ENCODE measurements at regions not wholly inside any gene's neighbourhood (a gene's known extent, or its start where the extent isn't known, plus 50 kb on each side); places are given as distances from the start of the nearest gene placed in this dataset.

GRCh38 chr11:134537296-134537695 lies 125.3 kb upstream of the B3GAT1 start (continued):
- no peak for TF ChIP-seq CHD7 (IDR thresholded peaks at IDR 0.05; ENCODE audit: insufficient replicate concordance, low read length)
- no peak for TF ChIP-seq JUND (IDR thresholded peaks at IDR 0.05; ENCODE audit: low read length)
